Fibroblast of pulmonary artery (primary cell): ENCODE measurements at regions not wholly inside any gene's neighbourhood (a gene's known extent, or its start where the extent isn't known, plus 50 kb on each side); places are given as distances from the start of the nearest gene placed in this dataset.

Experiments used
- DNase-seq: peaks from one replicate; pipeline ENCODE4 v3.0.0-alpha.2; 2010; ENCODE audit warnings: low read depth
- H3K4me3 ChIP-seq: replicated peaks from 2 replicates; pipeline ENCODE4 v1.5.1; 2011; ENCODE audit warnings: low read depth, mild to moderate bottlenecking, control low read depth, low read length, moderate library complexity
- TF ChIP-seq, protein P1 (sequence below): IDR thresholded peaks from 2 replicates; pipeline ENCODE4 v1.5.1; 2011; ENCODE audit warnings: mild to moderate bottlenecking, control low read depth, low read length, inconsistent platforms; ENCODE audit errors: missing control alignments

DNA sequence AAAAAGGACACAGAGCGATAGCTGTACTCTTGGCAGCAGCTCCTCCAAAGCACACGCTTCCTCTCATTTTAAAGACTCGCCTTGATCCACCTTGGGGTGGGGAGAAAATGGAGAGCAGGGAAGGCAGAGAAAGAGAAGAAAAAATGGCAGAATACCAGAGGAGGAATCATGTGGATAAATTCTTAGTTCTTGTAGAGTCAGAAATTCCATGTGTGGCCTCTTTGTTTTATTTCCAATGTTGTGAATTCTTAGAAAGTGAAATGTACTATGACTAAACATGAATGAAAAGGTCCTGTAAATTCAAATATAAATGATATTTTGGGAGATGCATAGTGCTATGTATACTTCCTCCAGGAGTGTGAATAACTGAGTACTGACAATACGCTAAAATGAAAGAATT, 89.7 kb upstream of the SESTD1 start:
- no peak for DNase-seq
- no peak overlapping the region for H3K4me3 ChIP-seq
- TF ChIP-seq, protein P1, sequence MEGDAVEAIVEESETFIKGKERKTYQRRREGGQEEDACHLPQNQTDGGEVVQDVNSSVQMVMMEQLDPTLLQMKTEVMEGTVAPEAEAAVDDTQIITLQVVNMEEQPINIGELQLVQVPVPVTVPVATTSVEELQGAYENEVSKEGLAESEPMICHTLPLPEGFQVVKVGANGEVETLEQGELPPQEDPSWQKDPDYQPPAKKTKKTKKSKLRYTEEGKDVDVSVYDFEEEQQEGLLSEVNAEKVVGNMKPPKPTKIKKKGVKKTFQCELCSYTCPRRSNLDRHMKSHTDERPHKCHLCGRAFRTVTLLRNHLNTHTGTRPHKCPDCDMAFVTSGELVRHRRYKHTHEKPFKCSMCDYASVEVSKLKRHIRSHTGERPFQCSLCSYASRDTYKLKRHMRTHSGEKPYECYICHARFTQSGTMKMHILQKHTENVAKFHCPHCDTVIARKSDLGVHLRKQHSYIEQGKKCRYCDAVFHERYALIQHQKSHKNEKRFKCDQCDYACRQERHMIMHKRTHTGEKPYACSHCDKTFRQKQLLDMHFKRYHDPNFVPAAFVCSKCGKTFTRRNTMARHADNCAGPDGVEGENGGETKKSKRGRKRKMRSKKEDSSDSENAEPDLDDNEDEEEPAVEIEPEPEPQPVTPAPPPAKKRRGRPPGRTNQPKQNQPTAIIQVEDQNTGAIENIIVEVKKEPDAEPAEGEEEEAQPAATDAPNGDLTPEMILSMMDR = no peak

DNA sequence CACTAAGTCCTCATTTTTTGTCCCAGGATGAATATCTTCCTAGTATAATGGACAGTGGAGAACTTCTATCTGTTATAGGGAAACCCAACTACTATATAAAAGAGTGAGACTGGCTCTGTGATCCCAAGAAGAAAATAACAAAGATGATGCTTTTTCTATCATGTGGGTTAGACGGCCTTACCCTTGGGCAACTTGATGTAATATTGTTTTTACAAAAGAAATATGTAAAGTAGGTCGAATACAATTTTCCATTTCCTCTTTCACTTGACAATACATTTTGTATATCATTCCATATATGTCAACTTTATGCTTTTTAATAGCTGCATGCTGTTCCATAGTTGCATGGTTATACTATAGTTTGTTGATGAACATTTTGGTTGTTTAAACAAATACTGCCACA, 87.5 kb upstream of the SESTD1 start:
- H3K4me3 ChIP-seq = no peak overlapping the region
- TF ChIP-seq, protein P1 = no peak
- DNase-seq = no peak

DNA sequence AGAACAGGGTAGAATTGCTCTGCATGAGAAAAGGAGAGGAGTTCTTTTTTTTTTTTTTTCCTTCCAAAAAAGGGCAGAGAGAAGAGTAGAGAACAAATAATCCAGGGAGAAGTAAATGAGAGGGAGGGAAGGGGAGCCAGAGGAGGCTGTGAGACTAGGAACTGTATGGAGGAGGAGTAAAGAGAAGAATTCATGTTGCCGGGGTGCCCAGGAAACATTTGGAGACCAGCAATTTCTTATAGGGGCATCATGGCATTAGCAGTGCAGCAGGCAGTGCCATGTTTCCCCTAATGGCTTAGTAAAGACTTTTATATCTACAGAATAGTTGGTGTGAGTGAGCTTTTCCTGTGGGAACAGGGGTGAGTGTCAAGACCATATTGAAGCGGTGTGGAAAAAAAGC, 86.4 kb upstream of the SESTD1 start:
- TF ChIP-seq, protein P1 = no peak
- H3K4me3 ChIP-seq = no peak overlapping the region
- DNase-seq = no peak

DNA sequence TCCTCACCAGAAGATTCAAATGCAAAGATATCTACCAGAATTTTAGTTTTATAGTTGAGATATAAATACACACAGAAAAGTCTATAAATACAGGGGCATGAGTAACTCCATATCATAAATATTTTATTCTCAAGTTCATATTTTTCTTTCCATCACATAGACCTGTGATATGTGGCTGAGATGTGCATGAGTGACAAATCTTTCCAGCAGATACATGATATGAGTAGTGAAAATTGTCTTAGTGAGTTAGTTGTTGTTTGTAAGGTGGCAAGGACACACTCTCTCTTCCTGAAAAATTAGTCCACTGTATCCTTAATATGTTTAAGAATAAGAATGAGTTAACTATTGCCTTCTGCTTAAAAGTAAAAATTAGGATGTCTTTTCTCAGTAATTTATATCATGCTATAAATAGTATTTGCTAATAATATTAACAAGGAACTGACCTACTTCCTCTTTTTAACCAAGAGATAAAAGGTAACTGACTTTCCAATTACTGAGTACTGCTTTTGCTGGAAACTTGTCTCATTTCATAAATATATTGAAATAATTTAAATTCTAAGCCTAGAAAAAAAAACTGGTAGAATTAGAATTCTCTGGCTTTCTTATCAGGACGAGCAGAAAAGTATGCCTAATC, 85.2 kb upstream of the SESTD1 start:
- DNase-seq = no peak
- TF ChIP-seq, protein P1 = no peak
- no peak overlapping the region for H3K4me3 ChIP-seq

DNA sequence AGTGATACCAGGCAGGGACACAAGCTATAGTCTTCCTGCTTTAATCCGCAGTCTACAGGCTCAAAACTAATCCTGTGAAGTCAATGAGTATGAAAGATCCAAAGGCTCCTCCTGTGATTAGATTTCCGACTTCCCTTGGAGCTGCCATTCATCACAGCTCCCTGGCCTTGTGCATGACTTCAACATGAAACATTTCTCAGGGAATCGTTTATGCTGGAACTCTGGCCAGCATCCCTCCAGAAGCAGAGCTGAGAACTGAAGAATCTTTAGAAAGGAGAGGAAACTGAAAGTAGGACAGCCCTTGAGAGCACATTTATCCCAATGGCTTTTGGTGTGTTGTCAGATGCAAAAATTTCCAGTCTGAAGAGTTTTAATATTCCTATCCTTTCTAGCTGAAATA, 84.3 kb upstream of the SESTD1 start:
- DNase-seq = no peak
- TF ChIP-seq, protein P1 = no peak

DNA sequence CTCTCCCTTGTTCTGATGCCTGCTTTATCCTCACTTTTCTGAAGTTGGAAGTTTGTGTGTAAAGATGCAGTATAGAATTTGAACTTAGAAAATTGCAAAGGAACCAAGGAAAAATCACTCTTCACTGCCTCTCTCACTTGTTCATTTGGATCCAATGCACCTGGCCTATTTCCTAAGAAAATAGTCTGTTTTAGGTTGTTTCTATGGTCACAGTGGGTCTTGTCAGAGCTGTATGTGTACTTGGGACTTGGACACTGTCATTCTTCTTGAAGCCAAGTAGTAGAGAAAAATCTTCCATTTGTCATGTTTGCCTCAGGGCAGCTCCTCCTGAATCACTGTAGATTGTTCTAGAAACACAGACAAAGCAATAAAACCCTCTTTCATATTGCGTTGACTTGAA, 80.3 kb upstream of the SESTD1 start:
- DNase-seq = no peak
- no peak overlapping the region for H3K4me3 ChIP-seq
- TF ChIP-seq, protein P1 = no peak

More for the DNA sequence above, 84.3 kb upstream of the SESTD1 start:
- no peak overlapping the region for H3K4me3 ChIP-seq

DNA sequence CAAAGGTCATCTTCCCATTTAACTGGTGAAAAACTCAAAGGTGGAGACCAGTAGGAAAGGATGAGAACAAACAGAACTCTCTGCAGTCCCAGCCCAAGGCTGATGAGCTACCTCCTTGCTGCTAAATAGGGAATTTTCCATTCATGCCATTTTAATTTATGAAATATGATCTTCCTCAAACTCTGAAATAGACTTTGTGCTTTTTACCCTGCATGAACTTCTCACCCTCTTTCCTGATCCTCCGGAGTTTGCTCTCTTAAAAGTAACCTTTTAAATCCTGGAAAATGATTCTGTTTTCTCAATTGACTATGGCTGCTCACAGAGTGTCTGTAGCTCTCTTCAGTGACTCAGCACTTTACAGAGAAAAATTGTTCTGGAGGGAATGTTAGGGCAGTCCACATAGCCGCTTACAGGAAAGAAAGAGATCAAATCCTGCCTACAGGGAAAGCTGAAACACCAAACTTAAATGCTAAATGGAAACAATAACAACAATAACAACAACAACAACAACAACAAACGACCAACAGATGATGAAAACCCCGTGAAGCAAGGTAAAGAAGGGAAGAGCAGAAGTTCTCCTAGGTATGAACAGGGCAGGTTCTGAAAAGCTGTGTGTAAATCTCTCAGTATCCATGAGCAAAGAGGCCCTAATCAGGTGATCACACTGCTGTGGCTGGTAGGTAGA, 79.8 kb upstream of the SESTD1 start:
- no peak overlapping the region for H3K4me3 ChIP-seq
- peak; percentile 46 for DNase-seq
- TF ChIP-seq, protein P1 = no peak
